BE2C (cell line): ENCODE measurements at regions not wholly inside any gene's neighbourhood (a gene's known extent, or its start where the extent isn't known, plus 50 kb on each side); places are given as distances from the start of the nearest gene placed in this dataset.

ENCODE experiments used
- DNase-seq: peaks from one replicate; pipeline ENCODE4 v3.0.0-alpha.2; 2020
- H3K27me3 ChIP-seq: fragments of 250-450 bp; sonication (Bioruptor Pico); 2 replicates; pipeline ENCODE4 v1.5.1; 2020; ENCODE audit warnings: mild to moderate bottlenecking
- H3K36me3 ChIP-seq: fragments of 250-450 bp; sonication (Bioruptor Pico); 2 replicates; pipeline ENCODE4 v1.5.1; 2020; ENCODE audit warnings: mild to moderate bottlenecking
- H3K4me1 ChIP-seq: fragments of 250-450 bp; sonication (Bioruptor Pico); 2 replicates; pipeline ENCODE4 v1.5.1; 2020
- H3K4me3 ChIP-seq: 2 replicates; pipeline ENCODE4 v1.5.1; 2011; ENCODE audit warnings: low read depth, low read length
- H3K9me3 ChIP-seq: fragments of 250-450 bp; sonication (Bioruptor Pico); 2 replicates; pipeline ENCODE4 v1.5.1; 2020
- CTCF ChIP-seq: IDR thresholded peaks from 2 replicates; pipeline ENCODE4 v1.5.1; 2012; ENCODE audit warnings: mild to moderate bottlenecking, low read depth, low read length

GRCh38 chr2:145032791-145033190 lies 512.9 kb upstream of the ZEB2 start:
- Histone ChIP-seq H3K4me3 (no peak overlapping the region), H3K36me3 (no peaks in the 10 kb centered on the region), H3K9me3 (no peaks in the 10 kb centered on the region), H3K4me1 (no peaks in the 10 kb centered on the region), H3K27me3 (no peaks in the 10 kb centered on the region)
- no peak for DNase-seq
- no peak for TF ChIP-seq CTCF

- TF ChIP-seq CTCF, result no peak
- DNase-seq, result no peak
Observed at GRCh38 chr2:145029873-145030272, 510.0 kb upstream of the ZEB2 start.

GRCh38 chr2:145029081-145029480 lies 509.2 kb upstream of the ZEB2 start:
- Histone ChIP-seq H3K4me1 (no peaks in the 10 kb centered on the region), H3K36me3 (no peaks in the 10 kb centered on the region), H3K9me3 (no peaks in the 10 kb centered on the region), H3K4me3 (no peak overlapping the region), H3K27me3 (no peaks in the 10 kb centered on the region)
- TF ChIP-seq CTCF, result no peak
- DNase-seq, result no peak

More at GRCh38 chr2:145029873-145030272, 510.0 kb upstream of the ZEB2 start:
- Histone ChIP-seq H3K27me3 (no peaks in the 10 kb centered on the region), H3K4me3 (no peak overlapping the region), H3K9me3 (no peaks in the 10 kb centered on the region), H3K36me3 (no peaks in the 10 kb centered on the region), H3K4me1 (no peaks in the 10 kb centered on the region)

- no peak for TF ChIP-seq CTCF
- Histone ChIP-seq H3K4me3 (no peak overlapping the region), H3K27me3 (no peaks in the 10 kb centered on the region), H3K4me1 (no peaks in the 10 kb centered on the region), H3K36me3 (no peaks in the 10 kb centered on the region), H3K9me3 (no peaks in the 10 kb centered on the region)
- DNase-seq, result no peak
Observed at GRCh38 chr2:145028101-145028920, 508.4 kb upstream of the ZEB2 start.

GRCh38 chr2:145026456-145027455 lies 506.8 kb upstream of the ZEB2 start:
- no peaks in the 10 kb centered on the region for H3K9me3 ChIP-seq
- TF ChIP-seq CTCF, result no peak
- H3K4me1 ChIP-seq, result no peaks in the 10 kb centered on the region
- no peak for DNase-seq
- no peaks in the 10 kb centered on the region for H3K27me3 ChIP-seq
- no peaks in the 10 kb centered on the region for H3K36me3 ChIP-seq
- no peak overlapping the region for H3K4me3 ChIP-seq
